Epithelial cell of proximal tubule (primary cell): ENCODE measurements at regions not wholly inside any gene's neighbourhood (a gene's known extent, or its start where the extent isn't known, plus 50 kb on each side); places are given as distances from the start of the nearest gene placed in this dataset.

Experiments used
- DNase-seq: peaks from one replicate; pipeline ENCODE4 v3.0.0-alpha.2; 2011; ENCODE audit warnings: low read depth
- H3K4me3 ChIP-seq: 2 replicates; pipeline ENCODE4 v1.5.1; 2011; ENCODE audit warnings: low read depth, mild to moderate bottlenecking, low read length
- CTCF ChIP-seq: conservative IDR thresholded peaks from 2 replicates; pipeline ENCODE4 v1.5.1; 2012; ENCODE audit warnings: low read depth, mild to moderate bottlenecking, low read length

DNA sequence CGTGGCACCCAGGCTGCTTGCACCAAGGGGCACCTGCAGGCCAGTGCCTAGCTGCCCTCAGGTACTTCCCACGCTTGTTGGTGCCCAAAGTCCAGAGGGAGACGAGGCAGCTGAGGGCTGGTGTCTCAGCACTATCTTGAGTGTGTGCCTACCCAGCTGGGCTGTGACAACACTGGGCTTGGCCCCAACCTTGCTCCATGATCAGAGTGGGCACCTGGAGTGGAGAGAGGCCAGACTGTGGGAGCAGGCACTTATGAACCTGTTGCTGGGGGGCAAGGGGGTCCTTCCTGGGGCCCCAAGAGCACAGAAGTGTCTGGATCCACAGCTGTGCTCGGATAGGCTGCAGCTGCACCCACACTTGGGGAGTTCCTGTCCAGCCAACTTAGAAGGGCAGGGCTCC lies 314.7 kb downstream of the KCNJ2 start:
- no peak for TF ChIP-seq CTCF
- H3K4me3 ChIP-seq = no peak overlapping the region
- no peak for DNase-seq

- DNase-seq = no peak
- no peak for TF ChIP-seq CTCF
- H3K4me3 ChIP-seq = no peak overlapping the region
Measured at GRCh38 chr17:70484496-70484895, 315.2 kb downstream of the KCNJ2 start.

GRCh38 chr17:70492368-70492767 lies 323.0 kb downstream of the KCNJ2 start:
- no peak for TF ChIP-seq CTCF
- H3K4me3 ChIP-seq = no peak overlapping the region
- no peak for DNase-seq

DNA sequence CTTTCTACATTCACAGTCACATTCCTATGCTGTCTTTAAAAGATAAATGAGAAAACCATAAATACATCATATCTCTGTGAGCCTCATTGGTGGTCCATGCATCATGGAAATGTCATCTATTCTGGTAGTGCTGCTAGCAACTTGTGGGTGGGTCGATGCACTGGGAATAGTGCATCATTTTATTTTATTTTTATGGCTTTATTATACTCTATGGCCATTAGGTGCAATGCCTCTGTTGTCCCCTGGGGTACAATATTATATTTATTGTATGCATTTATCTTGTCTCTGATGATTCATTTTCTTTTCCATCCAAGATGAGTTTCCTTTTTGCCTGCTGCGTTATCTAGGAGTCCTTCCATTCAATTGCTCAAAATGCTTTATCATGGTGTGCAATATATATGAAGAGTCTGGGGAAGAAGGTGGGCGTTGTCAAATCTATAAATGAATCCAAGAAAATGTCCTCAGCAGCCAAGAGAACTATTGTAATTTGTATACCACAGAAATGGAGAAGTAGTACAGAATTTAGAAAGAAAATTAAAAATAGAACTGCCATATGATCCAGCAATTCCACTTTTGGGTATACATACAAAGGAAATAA lies 324.0 kb downstream of the KCNJ2 start:
- no peak overlapping the region for H3K4me3 ChIP-seq
- no peak for DNase-seq
- TF ChIP-seq CTCF = no peak

- no peak for TF ChIP-seq CTCF
- H3K4me3 ChIP-seq = no peak overlapping the region
Measured at GRCh38 chr17:70498631-70499030, 329.3 kb downstream of the KCNJ2 start.

GRCh38 chr17:70499067-70499786 lies 329.9 kb downstream of the KCNJ2 start:
- DNase-seq = no peak
- H3K4me3 ChIP-seq = no peak overlapping the region
- no peak for TF ChIP-seq CTCF

More at GRCh38 chr17:70498631-70499030, 329.3 kb downstream of the KCNJ2 start:
- DNase-seq = no peak

DNA sequence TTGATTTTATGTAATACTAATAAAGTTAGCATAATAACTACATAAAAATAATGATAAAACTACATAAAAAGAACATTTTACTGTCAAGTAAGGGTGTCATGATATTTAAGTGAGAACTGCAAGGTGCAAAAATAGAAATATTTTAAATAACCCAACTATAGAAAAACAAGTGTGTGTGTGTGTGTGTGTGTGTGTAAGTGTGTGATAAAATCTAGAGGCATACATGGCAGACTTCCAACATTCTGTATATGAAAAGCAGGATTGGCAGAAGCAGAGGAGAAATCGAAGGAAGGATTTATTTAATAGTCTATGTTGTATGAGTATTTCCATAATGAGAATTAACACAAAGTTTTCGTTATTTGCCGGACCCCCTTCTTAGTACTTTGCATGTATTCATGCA lies 334.1 kb downstream of the KCNJ2 start:
- no peak for TF ChIP-seq CTCF
- DNase-seq = no peak
- no peak overlapping the region for H3K4me3 ChIP-seq
